Smooth muscle cell (in vitro differentiated cells): ENCODE measurements at regions not wholly inside any gene's neighbourhood (a gene's known extent, or its start where the extent isn't known, plus 50 kb on each side); places are given as distances from the start of the nearest gene placed in this dataset.

Source experiments
- DNase-seq: peaks from one replicate; lab custom pipeline; 2025; ENCODE audit not compliant: unreplicated experiment; lab: John Stamatoyannopoulos, UW
- H2AFZ ChIP-seq: fragments of 200-600 bp; sonication (generic); 2 replicates; pipeline ENCODE4 v1.6.0; 2016; ENCODE audit warnings: antibody characterized with exemption, low read depth, mild to moderate bottlenecking
- H3F3A ChIP-seq: fragments of 200-600 bp; sonication (generic); 2 replicates; pipeline ENCODE4 v1.6.0; 2017; ENCODE audit warnings: antibody characterized with exemption, low read depth
- H3K27ac ChIP-seq: fragments of 200-600 bp; sonication (generic); 2 replicates; pipeline ENCODE4 v1.5.1; 2016; ENCODE audit warnings: low read depth, mild to moderate bottlenecking
- H3K27me3 ChIP-seq: fragments of 200-600 bp; sonication (generic); 2 replicates; pipeline ENCODE4 v1.6.1; 2016; ENCODE audit warnings: low read depth, mild to moderate bottlenecking
- H3K36me3 ChIP-seq: fragments of 200-600 bp; sonication (generic); 2 replicates; pipeline ENCODE4 v1.5.1; 2016; ENCODE audit warnings: low read depth
- H3K4me1 ChIP-seq: fragments of 200-600 bp; sonication (generic); 2 replicates; pipeline ENCODE4 v1.5.1; 2016; ENCODE audit warnings: low read depth
- H3K4me2 ChIP-seq: fragments of 200-600 bp; sonication (generic); 2 replicates; pipeline ENCODE4 v1.6.0; 2016; ENCODE audit warnings: mild to moderate bottlenecking
- H3K4me3 ChIP-seq: fragments of 200-600 bp; sonication (generic); 2 replicates; pipeline ENCODE4 v1.5.1; 2016; ENCODE audit warnings: mild to moderate bottlenecking
- H3K79me2 ChIP-seq: fragments of 200-600 bp; sonication (generic); 2 replicates; pipeline ENCODE4 v1.6.0; 2016; ENCODE audit warnings: low read depth, mild to moderate bottlenecking
- H3K9ac ChIP-seq: fragments of 200-600 bp; sonication (generic); 2 replicates; pipeline ENCODE4 v1.6.0; 2016; ENCODE audit warnings: low read depth
- H3K9me3 ChIP-seq: fragments of 200-600 bp; sonication (generic); replicated peaks from 2 replicates; pipeline ENCODE4 v1.5.1; 2016; ENCODE audit warnings: low read depth
- H4K20me1 ChIP-seq: fragments of 200-600 bp; sonication (generic); 2 replicates; pipeline ENCODE4 v1.6.0; 2016; ENCODE audit warnings: low read depth
- WGBS: methylation state at CpG from one replicate; pipeline ENCODE4 v1.1.7; 2016; ENCODE audit warnings: low lambda C conversion rate; 5-methylcytosine and 5-hydroxymethylcytosine counted together
- TF ChIP-seq, protein P1 (sequence below): fragments of 200-600 bp; sonication (generic); IDR thresholded peaks from 2 replicates; pipeline ENCODE4 v1.5.1; 2017; ENCODE audit warnings: borderline replicate concordance, mild to moderate bottlenecking, antibody characterized with exemption; ENCODE audit not compliant: insufficient read depth, poor library complexity, severe bottlenecking

DNA sequence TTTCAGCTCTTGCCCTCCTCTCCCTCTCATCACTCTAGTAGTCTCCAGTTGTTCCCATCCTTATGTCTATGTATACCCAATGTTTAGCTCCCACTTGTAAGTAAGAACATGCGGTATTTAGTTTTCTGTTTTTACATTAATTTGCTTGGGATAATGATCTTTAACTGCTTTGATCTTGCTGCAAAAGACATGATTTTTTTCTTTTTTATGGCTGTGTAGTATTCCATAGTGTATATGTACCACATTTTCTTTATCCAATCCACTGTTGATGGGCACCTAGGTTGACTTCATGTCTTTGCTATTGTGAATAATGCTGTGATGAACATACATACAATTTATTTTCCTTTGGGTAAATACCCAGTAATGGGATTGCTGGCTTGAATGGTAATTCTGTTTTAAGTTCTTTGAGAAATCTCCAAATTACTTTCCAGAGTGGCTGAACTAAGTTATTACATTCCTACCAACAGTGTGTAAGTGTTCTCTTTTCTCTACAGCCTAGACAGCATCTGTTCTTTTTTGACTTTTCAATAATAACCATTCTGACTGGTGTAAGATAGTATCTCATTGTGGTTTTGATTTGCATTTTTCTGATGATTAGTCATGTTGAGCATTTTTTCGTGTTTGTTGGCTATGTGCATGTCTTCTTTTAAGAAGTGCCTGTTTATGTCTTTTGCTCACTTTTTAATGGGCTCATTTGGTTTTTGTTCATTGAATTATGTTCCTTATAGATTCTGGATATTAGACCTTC, 179.6 kb upstream of the SLC39A10 start:
- Histone ChIP-seq H2AFZ (no peak overlapping the region), H3K27ac (peak overlapping the region; percentile 35), H3K4me1 (no peaks in the 10 kb centered on the region), H3K9me3 (no peaks in the 10 kb centered on the region), H3K4me2 (no peak overlapping the region), H3K79me2 (no peaks in the 10 kb centered on the region), H3F3A (no peaks in the 10 kb centered on the region), H3K4me3 (no peak overlapping the region), H3K36me3 (no peaks in the 10 kb centered on the region), H3K9ac (no peak overlapping the region), H3K27me3 (no peaks in the 10 kb centered on the region), H4K20me1 (no peaks in the 10 kb centered on the region)
- TF ChIP-seq, protein P1, sequence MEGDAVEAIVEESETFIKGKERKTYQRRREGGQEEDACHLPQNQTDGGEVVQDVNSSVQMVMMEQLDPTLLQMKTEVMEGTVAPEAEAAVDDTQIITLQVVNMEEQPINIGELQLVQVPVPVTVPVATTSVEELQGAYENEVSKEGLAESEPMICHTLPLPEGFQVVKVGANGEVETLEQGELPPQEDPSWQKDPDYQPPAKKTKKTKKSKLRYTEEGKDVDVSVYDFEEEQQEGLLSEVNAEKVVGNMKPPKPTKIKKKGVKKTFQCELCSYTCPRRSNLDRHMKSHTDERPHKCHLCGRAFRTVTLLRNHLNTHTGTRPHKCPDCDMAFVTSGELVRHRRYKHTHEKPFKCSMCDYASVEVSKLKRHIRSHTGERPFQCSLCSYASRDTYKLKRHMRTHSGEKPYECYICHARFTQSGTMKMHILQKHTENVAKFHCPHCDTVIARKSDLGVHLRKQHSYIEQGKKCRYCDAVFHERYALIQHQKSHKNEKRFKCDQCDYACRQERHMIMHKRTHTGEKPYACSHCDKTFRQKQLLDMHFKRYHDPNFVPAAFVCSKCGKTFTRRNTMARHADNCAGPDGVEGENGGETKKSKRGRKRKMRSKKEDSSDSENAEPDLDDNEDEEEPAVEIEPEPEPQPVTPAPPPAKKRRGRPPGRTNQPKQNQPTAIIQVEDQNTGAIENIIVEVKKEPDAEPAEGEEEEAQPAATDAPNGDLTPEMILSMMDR, result no peak
- 51% methylated on average over 2 of the region's 2 CpGs for WGBS
- no peak for DNase-seq

DNA sequence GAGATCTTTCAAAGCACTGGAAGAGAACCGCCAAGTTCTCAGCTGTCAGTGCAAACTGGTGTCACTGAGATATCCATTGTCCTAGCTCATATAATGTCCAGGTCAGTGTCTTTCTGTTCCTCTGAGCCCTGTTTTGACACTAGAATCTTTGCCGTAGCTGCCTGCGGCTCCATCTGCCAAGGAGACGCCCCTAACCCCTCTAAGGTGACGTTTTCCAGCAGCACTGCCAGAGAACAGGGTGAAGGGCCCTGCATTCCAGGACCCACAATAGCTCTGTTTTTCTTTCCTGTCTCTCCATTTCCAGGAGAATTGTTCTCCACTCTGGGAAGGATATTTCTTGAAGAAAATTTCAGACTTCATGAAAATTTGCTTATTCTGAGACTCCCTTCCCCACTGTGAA, 181.7 kb upstream of the SLC39A10 start:
- H3K27ac ChIP-seq, result no peak overlapping the region
- H3K79me2 ChIP-seq, result no peaks in the 10 kb centered on the region
- 55% methylated on average over 5 of the region's 5 CpGs for WGBS
- no peaks in the 10 kb centered on the region for H3K27me3 ChIP-seq
- no peak overlapping the region for H3K4me3 ChIP-seq
- no peaks in the 10 kb centered on the region for H3F3A ChIP-seq
- no peak overlapping the region for H3K4me2 ChIP-seq
- no peaks in the 10 kb centered on the region for H4K20me1 ChIP-seq
- no peak for DNase-seq
- H3K4me1 ChIP-seq, result no peaks in the 10 kb centered on the region
- no peaks in the 10 kb centered on the region for H3K9me3 ChIP-seq
- no peak overlapping the region for H3K9ac ChIP-seq
- H2AFZ ChIP-seq, result peak overlapping the region; percentile 38
- TF ChIP-seq, protein P1, result no peak
- no peaks in the 10 kb centered on the region for H3K36me3 ChIP-seq

DNA sequence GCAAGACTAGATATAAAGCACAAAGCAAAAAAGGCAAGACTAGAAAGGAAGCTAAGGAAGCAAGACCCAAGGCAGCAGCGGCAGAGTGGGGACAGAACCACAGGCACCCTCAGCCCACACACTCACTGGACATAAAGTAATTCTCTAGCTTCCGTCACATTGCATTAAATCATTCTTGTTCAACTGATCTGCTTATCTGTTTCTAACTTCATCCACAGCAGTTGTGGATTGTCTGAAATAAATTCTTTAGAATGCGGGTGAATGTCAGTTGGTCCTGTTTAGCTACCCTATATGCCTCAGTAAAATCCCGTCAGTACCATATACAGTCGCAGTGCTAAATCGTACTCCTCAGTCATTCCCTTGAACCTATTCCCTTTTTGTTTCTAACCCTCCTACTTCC, 183.2 kb upstream of the SLC39A10 start:
- DNase-seq, result no peak
- H3K79me2 ChIP-seq, result no peaks in the 10 kb centered on the region
- H3K9me3 ChIP-seq, result no peaks in the 10 kb centered on the region
- no peak overlapping the region for H3K4me3 ChIP-seq
- H2AFZ ChIP-seq, result peak overlapping the region; percentile 55
- H3K4me1 ChIP-seq, result no peaks in the 10 kb centered on the region
- WGBS, result 85% methylated on average over 6 of the region's 6 CpGs
- no peak overlapping the region for H3K9ac ChIP-seq
- no peak overlapping the region for H3K27ac ChIP-seq
- TF ChIP-seq, protein P1, result no peak
- no peaks in the 10 kb centered on the region for H3K36me3 ChIP-seq
- H3K4me2 ChIP-seq, result no peak overlapping the region
- no peaks in the 10 kb centered on the region for H3F3A ChIP-seq
- no peaks in the 10 kb centered on the region for H4K20me1 ChIP-seq
- no peaks in the 10 kb centered on the region for H3K27me3 ChIP-seq
